GM21526 (cell line): ENCODE measurements at regions not wholly inside any gene's neighbourhood (a gene's known extent, or its start where the extent isn't known, plus 50 kb on each side); places are given as distances from the start of the nearest gene placed in this dataset.
"Not testable (repeated sequence)": the region's sequence is repeated elsewhere in the genome, so short reads cannot be mapped to it uniquely, and the experiment has no call there.

Experiments used
- ATAC-seq: cut with Tn5 transposase; IDR thresholded peaks from one replicate; pipeline ENCODE4 v1.9.1; 2021; ENCODE audit warnings: moderate library complexity; ENCODE audit not compliant: unreplicated experiment, low FRiP score

DNA sequence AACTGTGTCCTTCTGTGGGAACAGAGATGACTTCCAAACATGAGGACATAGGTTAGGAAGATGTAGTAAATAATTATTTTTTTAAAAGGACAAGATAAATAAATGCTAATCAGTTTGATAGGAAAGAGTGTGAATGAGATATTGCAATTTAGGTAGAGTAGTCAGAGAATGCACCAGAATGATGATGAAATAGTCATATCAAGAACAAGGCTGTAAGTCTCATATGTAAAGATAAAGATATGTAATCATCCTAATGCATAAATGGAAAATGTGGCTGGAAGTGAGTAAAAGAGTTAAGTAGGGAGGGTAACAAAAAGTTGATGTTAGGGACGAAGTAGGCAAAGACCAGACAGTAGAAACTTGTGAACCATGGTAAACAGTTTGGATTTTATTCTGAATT, 1041.7 kb upstream of the MIR17HG start:
- ATAC-seq = no peak

DNA sequence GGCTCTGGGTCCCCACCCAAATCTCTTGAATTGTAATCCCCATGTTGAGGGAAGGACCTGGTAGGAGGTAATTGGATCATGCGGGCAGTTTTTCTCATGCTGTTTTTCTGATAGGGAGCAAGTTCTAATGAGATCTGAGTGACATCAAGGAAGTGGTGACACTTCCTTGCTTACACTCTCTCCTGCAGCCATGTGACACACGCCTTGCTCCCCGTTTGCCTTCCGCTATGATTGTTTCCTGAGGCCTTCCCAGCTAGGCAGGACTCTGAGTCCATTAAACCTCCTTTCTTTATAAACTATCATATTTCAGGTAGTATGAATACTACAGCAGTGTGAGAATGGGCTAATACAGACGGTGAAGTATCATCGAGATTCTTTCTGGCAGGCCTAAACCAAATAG, 1040.4 kb upstream of the MIR17HG start:
- ATAC-seq = no peak

- no peak for ATAC-seq
Measured at GRCh38 chr13:90308249-90308648, 1039.2 kb upstream of the MIR17HG start.

DNA sequence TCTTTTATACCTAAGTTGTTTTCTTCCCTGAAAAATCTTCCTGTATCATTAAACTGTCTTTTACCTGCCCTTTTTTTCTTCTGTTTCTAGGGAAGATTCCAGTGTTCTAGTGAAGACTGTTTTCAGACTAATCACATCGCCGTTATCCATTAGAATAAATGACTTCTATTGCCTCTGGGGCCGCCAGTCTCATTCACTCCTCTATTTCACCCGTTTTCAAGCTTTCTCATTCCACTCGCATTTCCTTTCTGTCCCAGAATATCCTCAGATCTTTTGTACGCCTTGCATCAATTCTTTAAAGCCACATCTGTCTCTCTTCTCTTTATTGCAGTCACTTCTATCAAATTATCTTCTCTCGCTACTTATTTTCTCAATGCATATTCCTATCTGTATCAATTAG, 1035.6 kb upstream of the MIR17HG start:
- ATAC-seq = no peak

DNA sequence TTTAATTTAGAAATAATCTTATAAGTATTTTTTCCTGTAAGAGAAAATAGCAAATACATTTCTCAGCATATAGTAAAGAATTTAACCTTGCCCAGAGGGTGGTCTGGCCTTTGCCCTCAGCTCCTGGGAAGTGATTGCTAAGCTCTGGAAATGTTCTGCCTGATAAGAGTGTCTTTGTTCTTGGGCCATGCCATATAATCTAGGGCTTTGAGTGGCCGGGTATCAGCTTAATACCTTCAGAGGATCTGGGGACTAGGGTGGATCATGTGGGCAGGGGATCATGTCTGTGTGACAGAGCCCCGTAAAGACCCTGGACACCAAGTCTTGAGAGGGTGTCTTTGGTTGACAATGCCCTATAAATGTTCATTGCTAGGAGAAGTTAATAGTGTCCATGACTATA, 1032.4 kb upstream of the MIR17HG start:
- ATAC-seq = no peak

- ATAC-seq = no peak
Measured at GRCh38 chr13:90320664-90321063, 1026.8 kb upstream of the MIR17HG start.

GRCh38 chr13:90321281-90321931, 1026.1 kb upstream of the MIR17HG start:
- ATAC-seq = no peak

- no peak for ATAC-seq
Measured at GRCh38 chr13:90329641-90330040, 1017.8 kb upstream of the MIR17HG start.

DNA sequence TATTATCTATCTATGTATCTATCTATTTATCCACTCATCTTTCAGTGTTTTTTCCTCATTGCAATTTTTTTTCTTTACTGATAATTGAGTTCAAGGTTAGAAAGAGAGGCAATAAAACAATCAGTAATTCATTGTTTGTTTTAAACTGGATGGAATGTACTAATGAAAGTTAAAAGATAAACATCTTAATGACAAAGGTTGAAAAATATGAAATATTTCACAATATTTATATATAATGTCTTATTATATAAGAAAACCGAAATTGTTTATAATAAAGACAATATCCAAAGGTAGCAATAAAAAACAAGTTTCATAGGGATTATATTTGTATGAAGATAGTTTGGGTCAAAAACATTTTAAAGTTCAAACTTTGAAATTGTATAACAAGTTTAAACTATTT, 1015.5 kb upstream of the MIR17HG start:
- no peak for ATAC-seq

DNA sequence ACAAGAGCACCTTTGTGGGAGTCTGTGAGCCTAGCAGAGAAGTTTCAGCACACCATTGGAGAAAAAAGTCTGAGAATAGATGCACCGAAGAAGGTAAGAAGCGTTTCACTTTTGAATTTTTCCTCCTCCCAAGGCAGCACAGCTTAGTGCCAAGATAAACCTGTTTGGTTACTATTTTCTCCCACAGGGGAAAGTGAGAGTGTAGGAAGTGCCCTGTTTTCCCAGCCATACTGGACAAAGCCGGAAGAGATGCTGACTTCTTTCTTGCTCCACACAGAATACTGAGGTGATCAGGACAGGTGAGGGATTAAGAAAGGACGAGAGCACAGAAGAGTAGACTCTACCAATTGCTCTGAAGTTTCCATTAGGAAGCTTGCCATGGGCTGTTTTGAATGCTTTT, 1011.0 kb upstream of the MIR17HG start:
- ATAC-seq = no peak

GRCh38 chr13:90341348-90341747, 1006.1 kb upstream of the MIR17HG start:
- not testable (repeated sequence) for ATAC-seq

DNA sequence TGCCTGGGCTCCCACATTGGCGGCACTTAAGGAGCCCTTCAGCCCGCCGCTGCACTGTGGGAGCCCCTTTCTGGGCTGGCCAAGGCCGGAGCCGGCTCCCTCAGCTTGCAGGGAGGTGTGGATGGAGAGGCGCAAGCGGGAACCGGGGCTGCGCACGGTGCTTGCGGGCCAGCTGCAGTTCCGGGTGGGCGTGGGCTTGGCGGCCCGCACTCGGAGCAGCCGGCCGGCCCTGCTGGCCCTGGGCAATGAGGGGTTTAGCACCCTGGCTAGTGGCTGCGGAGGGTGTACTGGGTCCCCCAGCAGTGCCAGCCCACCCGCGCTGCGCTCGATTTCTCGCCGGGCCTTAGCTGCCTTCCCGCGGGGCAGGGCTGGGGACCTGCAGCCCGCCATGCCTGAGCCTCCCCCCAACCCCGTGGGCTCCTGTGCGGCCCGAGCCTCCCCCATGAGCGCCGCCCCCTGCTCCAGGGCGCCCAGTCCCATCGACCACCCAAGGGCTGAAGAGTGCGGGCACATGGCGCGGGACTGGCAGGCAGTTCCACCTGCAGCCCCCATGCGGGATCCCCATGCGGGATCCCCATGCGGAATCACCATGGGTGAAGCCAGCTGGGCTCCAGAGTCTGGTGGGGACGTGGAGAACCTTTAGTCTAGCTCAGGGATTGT, 998.9 kb upstream of the MIR17HG start:
- ATAC-seq = not testable (repeated sequence)

DNA sequence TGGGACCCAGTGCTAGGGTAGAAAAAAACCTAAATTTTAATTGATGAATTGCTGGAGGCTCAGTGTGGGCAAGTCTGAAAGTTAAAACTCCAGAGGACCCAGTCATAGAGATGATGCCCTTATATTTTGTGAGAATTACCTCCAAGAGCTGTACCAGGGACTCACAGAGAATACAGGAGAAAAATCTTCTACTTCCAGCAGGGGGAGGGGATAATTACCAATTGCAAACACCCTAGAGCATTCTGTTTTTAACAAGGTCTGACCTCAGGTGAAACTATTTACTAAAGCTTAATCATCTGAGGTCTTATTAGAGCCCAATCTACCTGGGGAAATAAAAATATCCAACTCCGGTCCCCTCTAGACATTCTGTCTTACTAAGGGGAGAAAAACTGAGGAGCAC, 994.7 kb upstream of the MIR17HG start:
- no peak for ATAC-seq

DNA sequence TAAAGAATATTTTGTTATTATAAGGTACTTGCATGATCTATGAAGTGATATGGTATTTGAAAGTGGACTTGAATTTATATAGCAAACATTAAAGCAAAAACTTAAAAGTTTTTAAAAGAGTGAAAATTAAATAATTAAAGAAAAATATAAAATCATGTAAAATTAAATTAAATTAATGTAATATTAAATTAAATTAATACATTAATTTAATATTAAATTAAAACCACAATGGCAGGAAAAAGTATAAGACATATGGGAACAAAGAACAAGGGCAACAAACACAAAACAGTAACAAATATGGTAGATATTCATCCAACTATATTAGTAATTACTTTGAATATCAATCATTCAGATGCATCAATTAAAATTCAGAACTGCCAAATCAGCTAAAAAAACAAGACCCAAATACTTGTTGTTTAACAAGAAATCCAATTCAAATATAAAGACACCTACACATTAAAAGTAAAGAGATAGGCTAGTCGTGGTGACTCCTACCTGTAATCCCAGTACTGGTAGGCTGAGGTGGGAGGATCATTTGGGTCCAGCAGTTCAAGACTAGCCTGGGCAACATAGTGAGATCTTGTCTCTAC, 992.2 kb upstream of the MIR17HG start:
- no peak for ATAC-seq

DNA sequence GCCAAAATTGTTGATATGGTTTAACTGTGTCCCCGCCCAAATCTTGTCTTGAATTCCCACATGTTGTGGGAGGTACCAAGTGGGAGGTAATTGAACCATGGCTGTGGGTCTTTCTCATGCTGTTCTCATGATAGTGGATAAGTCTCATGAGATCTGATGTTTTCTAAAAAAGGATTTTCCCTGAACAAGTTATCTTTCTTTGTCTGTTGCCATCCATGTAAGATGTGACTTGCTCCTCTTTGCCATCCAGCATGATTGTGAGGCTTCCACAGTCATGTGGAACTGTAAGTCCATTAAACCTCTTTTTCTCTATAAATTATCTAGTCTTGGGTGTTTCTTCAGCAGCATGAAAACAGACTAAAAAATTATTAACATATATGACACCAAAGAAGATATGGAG, 986.7 kb upstream of the MIR17HG start:
- no peak for ATAC-seq

DNA sequence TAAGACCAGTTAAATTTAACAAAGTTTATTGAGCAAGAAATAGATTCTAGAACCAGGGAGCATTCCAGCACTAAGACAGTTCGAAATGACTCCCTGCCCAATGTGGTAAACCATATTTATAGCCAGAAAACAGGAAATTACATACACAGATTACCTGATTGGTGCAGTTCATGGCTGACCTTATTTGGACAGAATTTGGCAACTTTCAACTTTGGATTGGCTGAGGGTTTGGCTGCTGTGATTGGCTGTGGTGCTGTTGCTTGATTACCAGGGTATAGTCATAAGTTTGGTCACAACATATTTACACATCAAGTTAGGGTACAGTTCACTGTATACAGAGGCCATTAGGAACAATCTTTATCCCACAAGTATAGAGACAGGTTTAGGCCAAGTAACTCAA, 984.8 kb upstream of the MIR17HG start:
- no peak for ATAC-seq

GRCh38 chr13:90365130-90365529, 982.4 kb upstream of the MIR17HG start:
- ATAC-seq = no peak

- ATAC-seq = no peak
Measured at GRCh38 chr13:90374168-90374567, 973.3 kb upstream of the MIR17HG start.

DNA sequence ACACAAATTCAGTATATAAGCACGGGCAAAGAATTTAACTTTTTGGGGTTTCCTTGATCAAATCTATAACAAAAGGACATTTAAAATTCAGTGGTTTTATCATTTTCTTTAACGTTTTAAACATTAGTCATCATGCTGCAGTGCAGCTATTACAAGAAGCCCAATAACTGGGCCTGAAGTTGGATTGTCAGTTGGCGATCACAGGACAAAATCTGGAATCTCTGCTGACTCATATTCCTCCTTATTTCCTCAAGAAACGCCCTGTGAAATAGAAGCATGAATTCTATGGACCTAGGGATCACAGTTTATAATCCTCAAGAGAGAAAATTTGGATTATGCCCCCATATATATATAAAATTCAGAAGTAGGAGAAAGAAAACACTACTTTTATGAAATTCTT, 971.6 kb upstream of the MIR17HG start:
- ATAC-seq = no peak

- ATAC-seq = no peak
Measured at GRCh38 chr13:90382425-90382824, 965.1 kb upstream of the MIR17HG start.

DNA sequence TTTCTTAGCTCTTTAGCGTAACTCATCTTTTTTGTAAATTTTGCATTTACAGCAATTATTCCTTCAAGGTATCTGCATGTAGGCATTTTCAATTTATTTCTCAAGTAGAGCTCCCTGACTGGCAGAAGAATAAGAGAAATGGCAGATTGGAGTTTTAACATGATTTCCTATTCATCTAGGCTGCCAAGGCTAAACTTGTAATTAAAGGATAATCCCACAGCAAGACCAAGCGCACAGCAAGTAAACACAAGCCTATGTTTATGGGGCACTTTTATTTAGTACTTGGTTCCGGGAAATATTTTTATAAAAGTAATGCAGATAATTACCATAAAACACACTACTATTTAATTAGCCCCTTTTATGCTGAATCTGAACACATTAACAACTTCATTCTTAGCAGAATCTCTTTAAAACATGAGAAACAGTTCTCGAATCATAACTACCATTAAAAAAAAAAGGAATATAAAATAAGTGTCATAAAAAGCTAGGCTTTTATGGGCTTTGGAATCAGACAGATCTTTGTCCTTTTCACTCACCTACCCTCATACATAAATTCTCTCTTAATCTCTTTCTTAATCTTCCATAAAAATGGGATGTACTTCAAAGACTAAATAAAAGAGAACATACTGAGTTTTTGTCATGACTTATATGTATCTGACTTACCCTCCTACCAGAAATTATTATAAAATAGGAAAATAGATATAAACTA, 961.6 kb upstream of the MIR17HG start:
- no peak for ATAC-seq
